ENCODE measurements at regions not wholly inside any gene's neighbourhood (a gene's known extent, or its start where the extent isn't known, plus 50 kb on each side); places are given as distances from the start of the nearest gene placed in this dataset.

GRCh38 chr11:116500947-116501602, 271.7 kb downstream of the BUD13 start:
- ATAC-seq (no peak), DNase-seq (no peak)
- TF ChIP-seq CTCF (IDR thresholded peaks at IDR 0.05) = no peak
- WGBS, 3 donors = 28 to 33% (median 28%) methylated on average over 18 of the region's 18 CpGs
- H3K4me1 ChIP-seq = no peaks in the 10 kb centered on the region
- intact Hi-C loops (cut with DNase I) = no loop called here
- H3K27me3 ChIP-seq (ENCODE audit: insufficient read depth in 3 of 3, low read length in 2 of 3) = peaks cover 0 to 30% (median 3%) of the 10 kb centered on the region in 3 donors
- H3K9me3 ChIP-seq = no peaks in the 10 kb centered on the region
- no peaks in the 10 kb centered on the region for H3K36me3 ChIP-seq (ENCODE audit: insufficient read depth in 1 of 2, low read depth in 1 of 2)
- H3K4me3 ChIP-seq = no peak overlapping the region
- no peak overlapping the region for H3K27ac ChIP-seq

- no peak for ATAC-seq
- no peaks in the 10 kb centered on the region for H3K9me3 ChIP-seq
- H3K27ac ChIP-seq = no peak overlapping the region
- no peak overlapping the region for H3K4me3 ChIP-seq
- intact Hi-C loops (cut with DNase I) = no loop called here
- no peak for TF ChIP-seq CTCF (IDR thresholded peaks at IDR 0.05)
- no peaks in the 10 kb centered on the region for H3K36me3 ChIP-seq (ENCODE audit: insufficient read depth in 1 of 2, low read depth in 1 of 2)
- DNase-seq = no peak
- H3K4me1 ChIP-seq = no peaks in the 10 kb centered on the region
- H3K27me3 ChIP-seq (ENCODE audit: insufficient read depth in 3 of 3, low read length in 2 of 3) = peaks cover 0 to 30% (median 3%) of the 10 kb centered on the region in 3 donors
- 30 to 34% (median 31%) methylated on average over 45 of the region's 45 CpGs for WGBS, 3 donors
Measured at GRCh38 chr11:116500026-116500946, 272.5 kb downstream of the BUD13 start.

GRCh38 chr11:116499396-116500003, 273.3 kb downstream of the BUD13 start:
- no peaks in the 10 kb centered on the region for H3K4me1 ChIP-seq
- peaks cover 0 to 30% (median 3%) of the 10 kb centered on the region in 3 donors for H3K27me3 ChIP-seq (ENCODE audit: insufficient read depth in 3 of 3, low read length in 2 of 3)
- H3K36me3 ChIP-seq (ENCODE audit: insufficient read depth in 1 of 2, low read depth in 1 of 2) = no peaks in the 10 kb centered on the region
- H3K9me3 ChIP-seq = no peaks in the 10 kb centered on the region
- DNase-seq (peak; percentile 52 to 77), ATAC-seq (peak in 2 of 4 donors; percentile 41 to 55)
- no peak overlapping the region for H3K27ac ChIP-seq
- TF ChIP-seq CTCF (IDR thresholded peaks at IDR 0.05) = peak; percentile 28
- no peak overlapping the region for H3K4me3 ChIP-seq
- WGBS, 3 donors = 36 to 44% (median 44%) methylated on average over 17 of the region's 17 CpGs
- intact Hi-C loops (cut with DNase I) = no loop called here

GRCh38 chr11:116498161-116498560, 274.6 kb downstream of the BUD13 start:
- H3K4me1 ChIP-seq = no peaks in the 10 kb centered on the region
- H3K4me3 ChIP-seq = no peak overlapping the region
- no peaks in the 10 kb centered on the region for H3K36me3 ChIP-seq (ENCODE audit: insufficient read depth in 1 of 2, low read depth in 1 of 2)
- H3K27ac ChIP-seq = no peak overlapping the region
- WGBS, 3 donors = 80 to 94% (median 88%) methylated on average over 6 of the region's 6 CpGs
- intact Hi-C loops (cut with DNase I) = no loop called here
- peaks cover 0 to 30% (median 3%) of the 10 kb centered on the region in 3 donors for H3K27me3 ChIP-seq (ENCODE audit: insufficient read depth in 3 of 3, low read length in 2 of 3)
- ATAC-seq = no peak
- TF ChIP-seq CTCF (IDR thresholded peaks at IDR 0.05) = no peak
- no peak for DNase-seq
- no peaks in the 10 kb centered on the region for H3K9me3 ChIP-seq
